GM19239 (cell line): ENCODE measurements at regions not wholly inside any gene's neighbourhood (a gene's known extent, or its start where the extent isn't known, plus 50 kb on each side); places are given as distances from the start of the nearest gene placed in this dataset.
"Not testable (repeated sequence)": the region's sequence is repeated elsewhere in the genome, so short reads cannot be mapped to it uniquely, and the experiment has no call there.

Source experiments
- DNase-seq: peaks from one replicate; pipeline ENCODE4 v3.0.0; 2011; ENCODE audit warnings: low spot score; ENCODE audit not compliant: insufficient read length
- FAIRE-seq: peaks from 2 replicates; lab custom pipeline; 2011; peaks lifted over from hg19 to GRCh38; lab: Jason Lieb, UNC

GRCh38 chr5:124524552-124525232 is 221.7 kb downstream of the ZNF608 start:
- DNase-seq (peak; percentile 35), FAIRE-seq (peak; percentile 81)

GRCh38 chr5:124523897-124524296 is 222.5 kb downstream of the ZNF608 start:
- FAIRE-seq: no peak
- no peak for DNase-seq

- no peak for DNase-seq
- no peak for FAIRE-seq
Observed at GRCh38 chr5:124522992-124523391, 223.4 kb downstream of the ZNF608 start.

- FAIRE-seq: no peak
- no peak for DNase-seq
Observed at GRCh38 chr5:124521461-124522230, 224.8 kb downstream of the ZNF608 start.

- FAIRE-seq: no peak
- no peak for DNase-seq
Observed at GRCh38 chr5:124519396-124519795, 227.0 kb downstream of the ZNF608 start.

- FAIRE-seq: no peak
- no peak for DNase-seq
Observed at GRCh38 chr5:124516567-124516966, 229.9 kb downstream of the ZNF608 start.

GRCh38 chr5:124515497-124516245 is 230.8 kb downstream of the ZNF608 start:
- FAIRE-seq (no peak), DNase-seq (no peak)

GRCh38 chr5:124514956-124515355 is 231.5 kb downstream of the ZNF608 start:
- no peak for FAIRE-seq
- no peak for DNase-seq

GRCh38 chr5:124512952-124513632 is 233.3 kb downstream of the ZNF608 start:
- DNase-seq (no peak), FAIRE-seq (no peak)

- FAIRE-seq: no peak
- DNase-seq: no peak
Observed at GRCh38 chr5:124512236-124512635, 234.2 kb downstream of the ZNF608 start.

- FAIRE-seq (no peak), DNase-seq (no peak)
Observed at GRCh38 chr5:124511791-124512190, 234.6 kb downstream of the ZNF608 start.

- DNase-seq: no peak
- FAIRE-seq: no peak
Observed at GRCh38 chr5:124507688-124508087, 238.8 kb downstream of the ZNF608 start.

- peak; percentile 8 for FAIRE-seq
- no peak for DNase-seq
Observed at GRCh38 chr5:124504081-124504916, 242.1 kb downstream of the ZNF608 start.

- no peak for DNase-seq
- FAIRE-seq: no peak
Observed at GRCh38 chr5:124502551-124502950, 243.9 kb downstream of the ZNF608 start.

- not testable (repeated sequence) for FAIRE-seq, DNase-seq
Observed at GRCh38 chr5:124499818-124500217, 246.6 kb downstream of the ZNF608 start.

GRCh38 chr5:124496968-124497367 is 249.5 kb downstream of the ZNF608 start:
- DNase-seq, FAIRE-seq: not testable (repeated sequence)

- DNase-seq (no peak), FAIRE-seq (no peak)
Observed at GRCh38 chr5:124494540-124495116, 251.8 kb downstream of the ZNF608 start.

- DNase-seq (no peak), FAIRE-seq (no peak)
Observed at GRCh38 chr5:124492444-124493224, 253.8 kb downstream of the ZNF608 start.
